GM23338 (cell line): ENCODE measurements at regions not wholly inside any gene's neighbourhood (a gene's known extent, or its start where the extent isn't known, plus 50 kb on each side); places are given as distances from the start of the nearest gene placed in this dataset.

ENCODE experiments used
- CTCF ChIP-seq, 2 experiments: fragments of 200-600 bp in 1 of 2; sonication (generic) in 1 of 2; conservative IDR thresholded peaks; 2 replicates each; pipeline versions ENCODE4 v1.5.1 to v1.6.1; 2016 to 2017; ENCODE audit warnings: antibody characterized with exemption in 2 of 2, low read depth in 2 of 2, mild to moderate bottlenecking in 2 of 2, moderate library complexity in 1 of 2
- EZH2 ChIP-seq: fragments of 200-600 bp; sonication (generic); IDR thresholded peaks from one replicate; pipeline ENCODE4 v1.8.0; 2017; ENCODE audit warnings: antibody characterized with exemption, mild to moderate bottlenecking, low read depth; ENCODE audit not compliant: unreplicated experiment
- EZH2phosphoT487 ChIP-seq: fragments of 200-600 bp; sonication (generic); IDR thresholded peaks from one replicate; pipeline ENCODE4 v1.8.1; 2018; ENCODE audit warnings: antibody characterized with exemption; ENCODE audit not compliant: unreplicated experiment
- JUNB ChIP-seq: IDR thresholded peaks from one replicate; pipeline ENCODE4 v1.6.1; 2016; ENCODE audit warnings: antibody characterized with exemption; ENCODE audit not compliant: unreplicated experiment
- NANOG ChIP-seq: IDR thresholded peaks from 2 replicates; pipeline ENCODE4 v1.6.1; 2016; ENCODE audit warnings: antibody characterized with exemption, borderline replicate concordance
- POLR2AphosphoS5 ChIP-seq: IDR thresholded peaks from 2 replicates; pipeline ENCODE4 v1.6.1; 2016; ENCODE audit warnings: antibody characterized with exemption, low read depth
- STAT1 ChIP-seq: IDR thresholded peaks from one replicate; pipeline ENCODE4 v1.6.1; 2016; ENCODE audit warnings: antibody characterized with exemption; ENCODE audit not compliant: unreplicated experiment
- ZNF114 ChIP-seq: fragments of 250-450 bp; sonication (Bioruptor Pico); IDR thresholded peaks from 2 replicates; pipeline ENCODE4 v1.5.0; 2020; ENCODE audit warnings: mild to moderate bottlenecking, moderate library complexity
- ZNF331 ChIP-seq: fragments of 250-450 bp; sonication (Bioruptor Pico); IDR thresholded peaks from 2 replicates; pipeline ENCODE4 v1.5.0; 2020; ENCODE audit warnings: low read depth, mild to moderate bottlenecking, moderate library complexity
- ZNF462 ChIP-seq: fragments of 250-450 bp; sonication (Bioruptor Pico); IDR thresholded peaks from 2 replicates; pipeline ENCODE4 v1.5.0; 2020; ENCODE audit warnings: mild to moderate bottlenecking, moderate library complexity

- TF ChIP-seq ZNF462 (CRISPR knock-in tag) (no peak), ZNF114 (CRISPR knock-in tag) (no peak), CTCF (conservative IDR thresholded peaks at IDR 0.05; ENCODE audit: low read depth in 2 of 2) (no peak), EZH2phosphoT487 (no peak), JUNB (no peak), STAT1 (no peak), NANOG (no peak), POLR2AphosphoS5 (no peak), EZH2 (no peak), ZNF331 (CRISPR knock-in tag) (no peak)
Observed at GRCh38 chr4:130127297-130127696, 1031.3 kb downstream of the C4orf33 start (continued).
